ENCODE measurements at regions not wholly inside any gene's neighbourhood (a gene's known extent, or its start where the extent isn't known, plus 50 kb on each side); places are given as distances from the start of the nearest gene placed in this dataset.

GRCh38 chr3:75042941-75043340 lies 428.5 kb upstream of the CNTN3 start:
- DNase-seq: no peak
- Histone ChIP-seq H3K27ac (ENCODE audit: low read depth in 1 of 2, low read length in 2 of 2) (no peak overlapping the region), H3K36me3 (ENCODE audit: control insufficient read depth in 1 of 2, insufficient read depth in 2 of 2, low read length in 1 of 2) (no peaks in the 10 kb centered on the region), H3K9me3 (ENCODE audit: control insufficient read depth, low read length) (no peaks in the 10 kb centered on the region), H3K27me3 (ENCODE audit: control insufficient read depth in 1 of 2, insufficient read depth in 2 of 2, low read length in 1 of 2) (no peaks in the 10 kb centered on the region), H3K4me1 (ENCODE audit: control insufficient read depth in 1 of 2, insufficient read depth in 2 of 2, low read length in 2 of 2) (no peaks in the 10 kb centered on the region), H3K4me3 (ENCODE audit: low read length in 2 of 2) (no peak overlapping the region)
- intact Hi-C loops (cut with DNase I): no loop called here
- 92 to 96% methylated on average over 2 of the region's 2 CpGs for WGBS, 2 donors
- ATAC-seq (ENCODE audit: low FRiP score): no peak

GRCh38 chr3:75048650-75049049 lies 434.2 kb upstream of the CNTN3 start:
- no peaks in the 10 kb centered on the region for H3K36me3 ChIP-seq (ENCODE audit: control insufficient read depth in 1 of 2, insufficient read depth in 2 of 2, low read length in 1 of 2)
- intact Hi-C loops (cut with DNase I): no loop called here
- no peak overlapping the region for H3K4me3 ChIP-seq (ENCODE audit: low read length in 2 of 2)
- 77% methylated on average over 3 of the region's 3 CpGs for WGBS, 2 donors
- no peaks in the 10 kb centered on the region for H3K27me3 ChIP-seq (ENCODE audit: control insufficient read depth in 1 of 2, insufficient read depth in 2 of 2, low read length in 1 of 2)
- ATAC-seq (ENCODE audit: low FRiP score): no peak
- DNase-seq: no peak
- H3K27ac ChIP-seq (ENCODE audit: low read depth in 1 of 2, low read length in 2 of 2): no peak overlapping the region
- no peaks in the 10 kb centered on the region for H3K4me1 ChIP-seq (ENCODE audit: control insufficient read depth in 1 of 2, insufficient read depth in 2 of 2, low read length in 2 of 2)
- peaks cover 2% of the 10 kb centered on the region for H3K9me3 ChIP-seq (ENCODE audit: control insufficient read depth, low read length)

- peaks cover 2% of the 10 kb centered on the region for H3K9me3 ChIP-seq (ENCODE audit: control insufficient read depth, low read length)
- DNase-seq: no peak
- no peak for ATAC-seq (ENCODE audit: low FRiP score)
- 9 to 31% methylated on average over 5 of the region's 5 CpGs for WGBS, 2 donors
- H3K27me3 ChIP-seq (ENCODE audit: control insufficient read depth in 1 of 2, insufficient read depth in 2 of 2, low read length in 1 of 2): no peaks in the 10 kb centered on the region
- no peaks in the 10 kb centered on the region for H3K36me3 ChIP-seq (ENCODE audit: control insufficient read depth in 1 of 2, insufficient read depth in 2 of 2, low read length in 1 of 2)
- H3K4me3 ChIP-seq (ENCODE audit: low read length in 2 of 2): no peak overlapping the region
- H3K27ac ChIP-seq (ENCODE audit: low read depth in 1 of 2, low read length in 2 of 2): no peak overlapping the region
- intact Hi-C loops (cut with DNase I): no loop called here
- no peaks in the 10 kb centered on the region for H3K4me1 ChIP-seq (ENCODE audit: control insufficient read depth in 1 of 2, insufficient read depth in 2 of 2, low read length in 2 of 2)
These were observed 435.1 kb upstream of the CNTN3 start for GRCh38 chr3:75049533-75049932.

GRCh38 chr3:75059120-75059519 lies 444.7 kb upstream of the CNTN3 start:
- intact Hi-C loops (cut with DNase I): no loop called here

GRCh38 chr3:75061806-75062205 lies 447.3 kb upstream of the CNTN3 start:
- WGBS, 2 donors: 90 to 94% methylated on average over 2 of the region's 2 CpGs
- intact Hi-C loops (cut with DNase I): no loop called here
- no peaks in the 10 kb centered on the region for H3K4me1 ChIP-seq (ENCODE audit: control insufficient read depth in 1 of 2, insufficient read depth in 2 of 2, low read length in 2 of 2)
- DNase-seq: no peak
- H3K9me3 ChIP-seq (ENCODE audit: control insufficient read depth, low read length): no peaks in the 10 kb centered on the region
- H3K27me3 ChIP-seq (ENCODE audit: control insufficient read depth in 1 of 2, insufficient read depth in 2 of 2, low read length in 1 of 2): no peaks in the 10 kb centered on the region
- no peaks in the 10 kb centered on the region for H3K36me3 ChIP-seq (ENCODE audit: control insufficient read depth in 1 of 2, insufficient read depth in 2 of 2, low read length in 1 of 2)
- H3K4me3 ChIP-seq (ENCODE audit: low read length in 2 of 2): no peak overlapping the region
- H3K27ac ChIP-seq (ENCODE audit: low read depth in 1 of 2, low read length in 2 of 2): no peak overlapping the region
- no peak for ATAC-seq (ENCODE audit: low FRiP score)

More at GRCh38 chr3:75059120-75059519, 444.7 kb upstream of the CNTN3 start:
- no peaks in the 10 kb centered on the region for H3K9me3 ChIP-seq (ENCODE audit: control insufficient read depth, low read length)
- no peak overlapping the region for H3K4me3 ChIP-seq (ENCODE audit: low read length in 2 of 2)
- no peaks in the 10 kb centered on the region for H3K36me3 ChIP-seq (ENCODE audit: control insufficient read depth in 1 of 2, insufficient read depth in 2 of 2, low read length in 1 of 2)
- no peaks in the 10 kb centered on the region for H3K27me3 ChIP-seq (ENCODE audit: control insufficient read depth in 1 of 2, insufficient read depth in 2 of 2, low read length in 1 of 2)
- no peaks in the 10 kb centered on the region for H3K4me1 ChIP-seq (ENCODE audit: control insufficient read depth in 1 of 2, insufficient read depth in 2 of 2, low read length in 2 of 2)
- DNase-seq (no peak), ATAC-seq (ENCODE audit: low FRiP score) (no peak)
- no peak overlapping the region for H3K27ac ChIP-seq (ENCODE audit: low read depth in 1 of 2, low read length in 2 of 2)
- 80 to 86% methylated on average over 1 of the region's 1 CpG for WGBS, 2 donors

GRCh38 chr3:75075158-75075557 lies 460.7 kb upstream of the CNTN3 start:
- WGBS, 2 donors: 96 to 100% methylated on average over 1 of the region's 1 CpG
- no peak for ATAC-seq (ENCODE audit: low FRiP score)
- no peak for DNase-seq
- H3K4me1 ChIP-seq (ENCODE audit: control insufficient read depth in 1 of 2, insufficient read depth in 2 of 2, low read length in 2 of 2): no peaks in the 10 kb centered on the region
- no peak overlapping the region for H3K27ac ChIP-seq (ENCODE audit: low read depth in 1 of 2, low read length in 2 of 2)
- H3K36me3 ChIP-seq (ENCODE audit: control insufficient read depth in 1 of 2, insufficient read depth in 2 of 2, low read length in 1 of 2): no peaks in the 10 kb centered on the region
- H3K4me3 ChIP-seq (ENCODE audit: low read length in 2 of 2): no peak overlapping the region
- no peaks in the 10 kb centered on the region for H3K27me3 ChIP-seq (ENCODE audit: control insufficient read depth in 1 of 2, insufficient read depth in 2 of 2, low read length in 1 of 2)
- peaks cover 1% of the 10 kb centered on the region for H3K9me3 ChIP-seq (ENCODE audit: control insufficient read depth, low read length)
- intact Hi-C loops (cut with DNase I): no loop called here

GRCh38 chr3:75076481-75076880 lies 462.0 kb upstream of the CNTN3 start:
- ATAC-seq (ENCODE audit: low FRiP score) (no peak), DNase-seq (no peak)
- WGBS, 2 donors: 80 to 85% methylated on average over 2 of the region's 2 CpGs
- no peaks in the 10 kb centered on the region for H3K9me3 ChIP-seq (ENCODE audit: control insufficient read depth, low read length)
- intact Hi-C loops (cut with DNase I): no loop called here
- H3K27me3 ChIP-seq (ENCODE audit: control insufficient read depth in 1 of 2, insufficient read depth in 2 of 2, low read length in 1 of 2): no peaks in the 10 kb centered on the region
- H3K4me1 ChIP-seq (ENCODE audit: control insufficient read depth in 1 of 2, insufficient read depth in 2 of 2, low read length in 2 of 2): no peaks in the 10 kb centered on the region
- H3K36me3 ChIP-seq (ENCODE audit: control insufficient read depth in 1 of 2, insufficient read depth in 2 of 2, low read length in 1 of 2): no peaks in the 10 kb centered on the region
- no peak overlapping the region for H3K27ac ChIP-seq (ENCODE audit: low read depth in 1 of 2, low read length in 2 of 2)
- no peak overlapping the region for H3K4me3 ChIP-seq (ENCODE audit: low read length in 2 of 2)

GRCh38 chr3:75078290-75078689 lies 463.8 kb upstream of the CNTN3 start:
- Histone ChIP-seq H3K4me1 (ENCODE audit: control insufficient read depth in 1 of 2, insufficient read depth in 2 of 2, low read length in 2 of 2) (no peaks in the 10 kb centered on the region), H3K27ac (ENCODE audit: low read depth in 1 of 2, low read length in 2 of 2) (no peak overlapping the region), H3K9me3 (ENCODE audit: control insufficient read depth, low read length) (no peaks in the 10 kb centered on the region), H3K36me3 (ENCODE audit: control insufficient read depth in 1 of 2, insufficient read depth in 2 of 2, low read length in 1 of 2) (no peaks in the 10 kb centered on the region), H3K27me3 (ENCODE audit: control insufficient read depth in 1 of 2, insufficient read depth in 2 of 2, low read length in 1 of 2) (no peaks in the 10 kb centered on the region), H3K4me3 (ENCODE audit: low read length in 2 of 2) (no peak overlapping the region)
- intact Hi-C loops (cut with DNase I): no loop called here
- no peak for DNase-seq
- no peak for ATAC-seq (ENCODE audit: low FRiP score)

GRCh38 chr3:75082845-75083244 lies 468.4 kb upstream of the CNTN3 start:
- intact Hi-C loops (cut with DNase I): no loop called here
- Histone ChIP-seq H3K27ac (ENCODE audit: low read depth in 1 of 2, low read length in 2 of 2) (no peak overlapping the region), H3K4me3 (ENCODE audit: low read length in 2 of 2) (no peak overlapping the region), H3K4me1 (ENCODE audit: control insufficient read depth in 1 of 2, insufficient read depth in 2 of 2, low read length in 2 of 2) (no peaks in the 10 kb centered on the region), H3K27me3 (ENCODE audit: control insufficient read depth in 1 of 2, insufficient read depth in 2 of 2, low read length in 1 of 2) (no peaks in the 10 kb centered on the region), H3K9me3 (ENCODE audit: control insufficient read depth, low read length) (no peaks in the 10 kb centered on the region), H3K36me3 (ENCODE audit: control insufficient read depth in 1 of 2, insufficient read depth in 2 of 2, low read length in 1 of 2) (no peaks in the 10 kb centered on the region)
- no peak for DNase-seq
- ATAC-seq (ENCODE audit: low FRiP score): no peak
- 88 to 91% methylated on average over 4 of the region's 4 CpGs for WGBS, 2 donors

All from aorta (tissue), 5 donors.